GM12878 (cell line): ENCODE measurements at regions not wholly inside any gene's neighbourhood (a gene's known extent, or its start where the extent isn't known, plus 50 kb on each side); places are given as distances from the start of the nearest gene placed in this dataset.
A peak's percentile ranks its signal among the peaks of the same experiment; 100 is the strongest.

Experiments used
- ATF7 ChIP-seq: fragments of 450-650 bp; IDR thresholded peaks from 2 replicates; pipeline ENCODE4 v1.6.1; 2016; ENCODE audit warnings: low read depth, mild to moderate bottlenecking
- BMI1 ChIP-seq: fragments of 450-650 bp; IDR thresholded peaks from 2 replicates; pipeline ENCODE4 v1.6.1; 2016; ENCODE audit warnings: mild to moderate bottlenecking, moderate library complexity, borderline replicate concordance
- CBX5 ChIP-seq: sonication (generic); IDR thresholded peaks from 2 replicates; pipeline ENCODE4 v1.6.1; 2016; ENCODE audit warnings: low read depth, moderate library complexity, mild to moderate bottlenecking, inconsistent platforms
- DPF2 ChIP-seq: fragments of 450-650 bp; IDR thresholded peaks from 2 replicates; pipeline ENCODE4 v1.6.1; 2017; ENCODE audit warnings: mild to moderate bottlenecking
- EGR1 ChIP-seq, 2 experiments: IDR thresholded peaks; 1 replicate in 1 of 2; 2 replicates in 1 of 2; pipeline ENCODE4 v1.6.1; 2011 to 2012; ENCODE audit warnings: low read depth in 2 of 2, low read length in 2 of 2, borderline replicate concordance in 1 of 2, mild to moderate bottlenecking in 1 of 2, moderate library complexity in 1 of 2
- EP300 ChIP-seq, 2 experiments: fragments of 150-350 bp in 1 of 2; IDR thresholded peaks; 2 replicates each; pipeline ENCODE4 v1.6.1; 2011 to 2012; ENCODE audit warnings: low read depth in 2 of 2, low read length in 2 of 2, borderline replicate concordance in 1 of 2, improper control_type of control experiment in 1 of 2, inconsistent platforms in 1 of 2; ENCODE audit not compliant: control insufficient read depth in 1 of 2
- FOXM1 ChIP-seq: IDR thresholded peaks from 2 replicates; pipeline ENCODE4 v1.6.1; 2012; ENCODE audit warnings: low read depth, mild to moderate bottlenecking, inconsistent platforms, low read length, moderate library complexity
- IKZF2 ChIP-seq, 2 experiments: fragments of 450-650 bp; IDR thresholded peaks; 2 replicates each; pipeline ENCODE4 v1.6.1; 2017; ENCODE audit warnings: mild to moderate bottlenecking in 2 of 2, moderate library complexity in 2 of 2
- POU2F2 ChIP-seq: IDR thresholded peaks from 3 replicates; pipeline ENCODE4 v1.6.1; 2011; ENCODE audit warnings: low read depth, mild to moderate bottlenecking, low read length, borderline replicate concordance
- RCOR1 ChIP-seq: conservative IDR thresholded peaks from 2 replicates; pipeline ENCODE4 v1.6.1; 2012; ENCODE audit warnings: low read depth, low read length, improper control_type of control experiment
- USF2 ChIP-seq: IDR thresholded peaks from 2 replicates; pipeline ENCODE4 v1.6.1; 2011; ENCODE audit warnings: low read depth, low read length, improper control_type of control experiment, borderline replicate concordance
- ZNF217 ChIP-seq: fragments of 450-650 bp; IDR thresholded peaks from 2 replicates; pipeline ENCODE4 v1.6.1; 2017; ENCODE audit warnings: antibody characterized with exemption, mild to moderate bottlenecking
- ZNF24 ChIP-seq: fragments of 450-650 bp; IDR thresholded peaks from 2 replicates; pipeline ENCODE4 v1.6.1; 2017; ENCODE audit warnings: antibody characterized with exemption, mild to moderate bottlenecking
- TF ChIP-seq, protein P1 (sequence below): fragments of 450-650 bp; IDR thresholded peaks from 2 replicates; pipeline ENCODE4 v1.6.1; 2016; ENCODE audit warnings: mild to moderate bottlenecking

GRCh38 chr12:89166525-89166934 is 185.8 kb downstream of the DUSP6 start (continued):
- peak; percentile 80; the same call in 1 of the 3 replicates for TF ChIP-seq POU2F2
- peak; percentile 99 for TF ChIP-seq BMI1
- TF ChIP-seq IKZF2 (IDR thresholded peaks at IDR 0.05) = peak; percentile 79 to 84
- TF ChIP-seq FOXM1 = peak; percentile 65; the same call in 1 of the 2 replicates
- peak; percentile 52; the same call in 1 of the 2 replicates for TF ChIP-seq ATF7
- peak; percentile 74 for TF ChIP-seq DPF2
- TF ChIP-seq USF2 = no peak
- TF ChIP-seq CBX5 = 0 out of 2 replicates have a peak, but pooled peaks have one; percentile 61
- TF ChIP-seq, protein P1, sequence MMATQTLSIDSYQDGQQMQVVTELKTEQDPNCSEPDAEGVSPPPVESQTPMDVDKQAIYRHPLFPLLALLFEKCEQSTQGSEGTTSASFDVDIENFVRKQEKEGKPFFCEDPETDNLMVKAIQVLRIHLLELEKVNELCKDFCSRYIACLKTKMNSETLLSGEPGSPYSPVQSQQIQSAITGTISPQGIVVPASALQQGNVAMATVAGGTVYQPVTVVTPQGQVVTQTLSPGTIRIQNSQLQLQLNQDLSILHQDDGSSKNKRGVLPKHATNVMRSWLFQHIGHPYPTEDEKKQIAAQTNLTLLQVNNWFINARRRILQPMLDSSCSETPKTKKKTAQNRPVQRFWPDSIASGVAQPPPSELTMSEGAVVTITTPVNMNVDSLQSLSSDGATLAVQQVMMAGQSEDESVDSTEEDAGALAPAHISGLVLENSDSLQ = peak; percentile 10; the same call in 1 of the 2 replicates
- peak; percentile 73; the same call in 1 of the 2 replicates for TF ChIP-seq ZNF217
- peak; percentile 47 to 72; a peak in 2 of 4 replicates for TF ChIP-seq EP300 (IDR thresholded peaks at IDR 0.05; ENCODE audit: borderline replicate concordance in 1 of 2, control insufficient read depth in 1 of 2, low read depth in 2 of 2, low read length in 2 of 2)
- TF ChIP-seq EGR1 (IDR thresholded peaks at IDR 0.05; ENCODE audit: borderline replicate concordance in 1 of 2, low read depth in 2 of 2, low read length in 2 of 2) = no peak
- TF ChIP-seq RCOR1 = no peak
- TF ChIP-seq ZNF24 = 0 out of 2 replicates have a peak, but pooled peaks have one; percentile 21
- TF ChIP-seq, all 136 proteins: peak for 23
